ENCODE measurements at regions not wholly inside any gene's neighbourhood (a gene's known extent, or its start where the extent isn't known, plus 50 kb on each side); places are given as distances from the start of the nearest gene placed in this dataset.
"Not testable (repeated sequence)": the region's sequence is repeated elsewhere in the genome, so short reads cannot be mapped to it uniquely, and the experiment has no call there.

DNA sequence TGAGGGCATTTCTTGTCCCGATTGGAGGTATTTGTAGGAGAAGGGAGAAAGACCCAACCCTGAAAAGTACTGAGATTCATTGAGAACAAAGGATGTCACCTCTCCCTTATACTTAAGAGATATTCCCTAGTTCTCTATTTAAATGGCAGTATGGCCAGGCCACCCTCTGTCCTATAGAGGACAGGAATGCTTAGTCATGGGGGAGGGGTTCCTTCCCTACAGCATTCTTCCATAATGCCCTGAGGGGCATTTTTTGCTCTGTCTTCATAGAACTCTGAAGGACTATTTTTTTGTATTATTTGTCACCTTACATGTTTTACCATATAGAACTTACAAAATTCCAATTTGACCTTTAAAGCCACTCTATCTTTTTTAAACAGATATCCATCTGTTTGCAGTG is 176.3 kb downstream of the TMEM161B start:
- DNase-seq (ENCODE audit: low spot score), result no peak

GRCh38 chr5:88090506-88090905 is 178.1 kb downstream of the TMEM161B start:
- DNase-seq (ENCODE audit: low spot score), result no peak

- no peak for DNase-seq (ENCODE audit: low spot score)
These were observed 178.8 kb downstream of the TMEM161B start for GRCh38 chr5:88089719-88090390.

DNA sequence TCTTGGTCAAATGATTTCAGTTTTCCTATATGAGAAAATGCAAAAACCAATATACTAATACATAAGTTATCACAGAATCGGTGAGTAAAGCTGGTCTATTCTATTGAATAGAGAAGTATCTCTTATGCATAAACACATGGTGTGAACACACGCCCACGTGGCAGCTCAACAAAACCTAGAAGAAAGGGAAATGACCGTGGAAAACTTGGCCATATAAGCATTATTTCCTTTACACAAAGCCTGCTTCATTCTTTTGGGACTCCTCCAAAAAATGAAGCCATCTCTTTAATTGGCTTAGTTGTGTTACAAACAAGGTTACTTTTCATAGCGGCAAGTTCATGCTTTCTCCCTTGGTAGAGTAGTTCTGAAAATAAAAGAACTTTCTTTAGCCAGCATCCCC is 183.2 kb downstream of the TMEM161B start:
- DNase-seq (ENCODE audit: low spot score), result no peak

- DNase-seq (ENCODE audit: low spot score), result no peak
These were observed 186.8 kb downstream of the TMEM161B start for GRCh38 chr5:88081877-88082276.

GRCh38 chr5:88063813-88064212 is 204.8 kb downstream of the TMEM161B start:
- no peak for DNase-seq (ENCODE audit: low spot score)

DNA sequence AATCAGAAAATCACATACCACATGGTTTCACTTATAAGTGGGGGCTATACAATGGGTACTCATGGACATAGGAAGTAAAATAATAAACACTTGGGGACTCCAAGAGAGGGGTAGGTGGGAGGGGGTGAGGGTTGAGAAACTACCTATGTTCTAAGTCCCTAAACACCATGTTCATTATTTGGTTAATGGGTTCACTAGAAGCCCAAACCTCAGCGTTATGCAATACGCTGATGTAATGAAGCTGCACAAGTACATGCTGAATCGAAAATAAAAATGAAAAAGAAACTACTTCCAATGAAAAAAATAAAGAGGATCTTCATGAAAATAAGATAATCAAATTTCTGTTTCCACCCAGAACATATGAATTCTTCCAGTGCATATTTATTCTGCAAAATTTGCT is 208.5 kb downstream of the TMEM161B start:
- no peak for DNase-seq (ENCODE audit: low spot score)

GRCh38 chr5:88058625-88059024 is 210.0 kb downstream of the TMEM161B start:
- no peak for DNase-seq (ENCODE audit: low spot score)

GRCh38 chr5:88052468-88052867 is 216.2 kb downstream of the TMEM161B start:
- DNase-seq (ENCODE audit: low spot score), result not testable (repeated sequence)

GRCh38 chr5:88051148-88051547 is 217.5 kb downstream of the TMEM161B start:
- no peak for DNase-seq (ENCODE audit: low spot score)

- no peak for DNase-seq (ENCODE audit: low spot score)
These were observed 218.9 kb downstream of the TMEM161B start for GRCh38 chr5:88049737-88050136.

DNA sequence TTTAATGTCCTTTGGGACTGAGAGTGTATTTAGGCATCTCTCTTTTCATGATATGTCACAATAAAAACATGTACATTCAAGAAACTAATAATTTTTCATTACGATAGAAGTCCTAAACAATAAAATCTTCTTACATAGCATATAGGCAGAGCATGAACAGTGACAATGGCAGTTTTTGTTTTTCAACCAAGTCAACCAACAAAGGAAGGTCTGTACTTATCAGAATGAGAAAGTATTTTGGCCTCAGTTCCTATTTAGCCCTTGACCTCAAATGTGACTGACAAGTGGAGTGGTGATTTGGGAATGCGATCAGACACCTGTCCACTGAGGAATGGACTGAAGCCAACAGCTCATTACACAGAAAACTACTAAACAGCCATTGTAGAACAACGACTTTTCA is 219.5 kb downstream of the TMEM161B start:
- DNase-seq (ENCODE audit: low spot score), result no peak

DNA sequence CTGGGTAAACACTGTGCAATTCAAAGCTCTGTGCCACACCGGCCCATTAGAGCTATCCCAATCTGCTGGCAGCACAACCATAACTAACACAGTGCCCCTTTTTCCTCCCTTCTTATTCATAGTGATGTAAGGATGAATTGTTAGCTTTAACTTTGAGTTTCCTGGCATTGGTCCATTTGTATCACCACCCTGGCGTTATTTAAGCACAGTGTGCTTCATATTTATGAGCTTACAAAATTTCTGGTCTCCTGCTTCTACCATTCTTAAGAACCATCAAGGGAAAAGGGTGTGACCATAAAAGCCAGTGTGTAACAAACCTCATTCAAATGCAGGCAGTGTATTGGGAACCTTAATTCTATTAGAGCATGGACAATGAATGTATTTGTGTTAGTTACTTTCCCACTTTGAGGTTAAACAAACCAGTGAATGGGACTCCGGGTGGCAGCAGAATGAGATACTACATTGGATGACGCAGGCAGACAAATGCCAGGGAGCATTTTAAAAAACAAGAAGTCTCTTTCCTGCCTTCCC is 222.6 kb downstream of the TMEM161B start:
- no peak for DNase-seq (ENCODE audit: low spot score)

- no peak for DNase-seq (ENCODE audit: low spot score)
These were observed 223.5 kb downstream of the TMEM161B start for GRCh38 chr5:88045165-88045564.

DNA sequence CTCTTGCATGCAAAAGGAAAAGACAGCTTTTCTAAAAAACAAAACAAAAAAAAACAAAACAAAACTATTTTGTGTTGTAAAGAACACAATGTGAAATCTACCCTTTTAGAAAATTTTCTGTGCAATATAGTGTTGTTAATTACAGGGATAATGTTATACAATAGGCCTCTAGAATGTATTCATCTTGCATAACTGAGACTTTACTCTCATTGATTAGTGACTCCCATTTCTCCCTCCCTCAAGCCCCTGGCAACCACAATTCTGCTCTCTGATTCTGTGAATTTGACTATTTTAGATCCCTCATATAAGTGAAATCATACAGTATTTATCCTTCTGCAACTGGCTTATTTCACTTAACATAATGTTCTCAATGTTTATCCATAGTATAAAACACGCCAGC is 234.1 kb downstream of the TMEM161B start:
- DNase-seq (ENCODE audit: low spot score), result no peak

DNA sequence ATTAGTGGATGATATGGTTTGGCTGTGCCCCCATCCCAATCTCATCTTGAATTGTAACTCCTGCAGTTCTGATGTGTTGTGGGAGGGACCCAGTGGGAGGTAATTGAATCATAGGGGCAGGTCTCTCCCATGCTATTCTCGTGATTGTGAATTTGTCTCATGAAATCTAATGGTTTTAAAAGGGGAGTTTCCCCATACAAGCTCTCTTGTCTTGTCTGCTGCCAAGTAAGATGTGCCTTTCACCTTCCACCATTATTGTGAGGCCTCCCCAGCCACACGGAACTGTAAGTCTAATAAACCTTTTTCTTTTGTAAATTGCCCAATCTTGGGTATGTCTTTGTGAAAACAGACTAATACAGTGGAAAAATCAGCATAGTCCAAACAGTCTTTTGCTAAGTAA is 235.5 kb downstream of the TMEM161B start:
- no peak for DNase-seq (ENCODE audit: low spot score)

DNA sequence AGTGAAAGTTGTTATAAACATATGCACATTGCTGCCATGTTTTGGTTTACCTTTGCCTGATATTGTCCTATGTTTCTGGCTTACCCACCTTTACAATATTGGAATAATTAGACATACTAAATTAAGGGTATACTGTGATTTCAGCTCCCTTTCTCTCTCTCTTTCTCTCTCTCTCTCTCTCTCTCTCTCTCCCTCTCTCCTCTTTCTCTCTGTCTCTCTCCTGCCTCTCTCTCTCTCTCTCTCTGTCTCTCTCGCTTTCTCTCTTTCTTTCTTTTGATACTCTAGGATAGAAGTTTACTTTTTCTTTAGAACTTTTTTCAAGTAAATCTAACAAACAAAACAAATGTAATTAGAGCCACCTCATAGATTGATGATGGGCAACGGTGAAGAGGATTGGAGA is 239.6 kb downstream of the TMEM161B start:
- no peak for DNase-seq (ENCODE audit: low spot score)

GRCh38 chr5:88021141-88021540 is 247.5 kb downstream of the TMEM161B start:
- no peak for DNase-seq (ENCODE audit: low spot score)

GRCh38 chr5:88014984-88015383 is 253.7 kb downstream of the TMEM161B start:
- DNase-seq (ENCODE audit: low spot score), result not testable (repeated sequence)

GRCh38 chr5:88000877-88001276 is 267.8 kb downstream of the TMEM161B start:
- DNase-seq (ENCODE audit: low spot score), result no peak

- no peak for DNase-seq (ENCODE audit: low spot score)
These were observed 271.0 kb downstream of the TMEM161B start for GRCh38 chr5:87997662-87998061.

- no peak for DNase-seq (ENCODE audit: low spot score)
These were observed 302.4 kb downstream of the TMEM161B start for GRCh38 chr5:87966213-87966612.

DNA sequence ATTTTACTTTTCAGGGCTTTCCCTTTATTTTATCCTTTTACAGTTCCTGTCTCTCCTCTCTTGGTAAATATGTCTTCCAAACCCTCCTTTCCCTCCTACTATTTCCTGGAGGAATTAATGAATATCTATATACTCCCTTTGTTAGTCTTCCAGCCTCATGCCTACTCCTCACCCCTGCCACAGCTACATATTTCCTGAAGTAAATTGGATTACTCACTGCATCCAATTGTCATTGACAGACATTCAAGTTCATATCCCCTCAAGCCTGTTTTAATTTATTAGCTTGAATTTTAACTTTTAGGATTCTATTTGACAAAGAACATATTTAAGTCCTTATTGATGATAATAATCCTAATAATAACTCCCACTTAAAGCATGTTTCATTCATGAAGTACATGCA is 314.5 kb downstream of the TMEM161B start:
- DNase-seq (ENCODE audit: low spot score), result no peak

DNA sequence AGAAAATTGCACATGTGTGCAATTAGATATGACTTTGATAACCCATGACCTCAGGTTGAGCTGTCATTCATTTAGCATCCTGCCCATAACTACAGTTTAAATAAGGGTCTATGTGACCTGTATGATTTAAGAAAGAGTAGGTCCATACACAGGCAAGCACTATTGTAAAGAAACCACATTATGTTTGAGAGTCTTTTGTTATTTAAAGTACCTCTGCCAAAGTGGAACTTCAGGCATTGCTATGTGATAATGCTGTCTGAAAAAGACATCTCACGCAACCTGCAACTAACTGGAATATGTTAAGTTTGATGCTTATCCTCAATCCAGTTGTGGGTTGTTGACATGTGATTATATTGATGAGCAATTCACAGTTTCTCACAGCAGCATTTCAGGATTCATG is 317.0 kb downstream of the TMEM161B start:
- DNase-seq (ENCODE audit: low spot score), result no peak
